ENCODE measurements at regions not wholly inside any gene's neighbourhood (a gene's known extent, or its start where the extent isn't known, plus 50 kb on each side); places are given as distances from the start of the nearest gene placed in this dataset.

- no peak for TF ChIP-seq CTCF (IDR thresholded peaks at IDR 0.05)
- no peak for TF ChIP-seq POLR2A (IDR thresholded peaks at IDR 0.05)
Observed at GRCh38 chr4:106583567-106583966, 215.0 kb upstream of the GIMD1 start.
